Stimulated activated CD8-positive, alpha-beta memory T cell treated with anti-CD3 and anti-CD28 coated beads, Interleukin-15, amount 100 ng/mL, for 1 hour (primary cell): ENCODE measurements at regions not wholly inside any gene's neighbourhood (a gene's known extent, or its start where the extent isn't known, plus 50 kb on each side); places are given as distances from the start of the nearest gene placed in this dataset.

ENCODE experiments used
- DNase-seq: peaks from one replicate; pipeline ENCODE4 v3.0.0-alpha.2; 2020; ENCODE audit warnings: low read depth

DNA sequence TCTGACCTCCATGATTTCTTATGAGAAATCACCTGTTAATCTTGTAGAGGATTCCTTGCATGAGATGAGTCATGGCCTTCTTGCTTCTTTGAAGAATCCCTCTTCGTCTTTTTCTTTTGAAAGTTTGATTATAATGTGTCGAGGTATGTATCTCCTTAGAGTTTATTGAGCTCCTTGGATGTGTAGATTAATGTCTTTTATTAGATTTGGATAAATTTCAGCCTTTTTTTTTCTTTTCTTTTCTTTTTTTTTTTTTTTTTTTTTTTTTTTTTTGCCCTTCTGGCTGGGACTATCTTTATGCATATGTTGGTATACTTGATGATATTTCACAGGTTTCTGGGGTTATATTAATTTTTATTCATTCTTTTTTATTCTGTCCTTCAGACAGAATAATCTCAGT is 72.3 kb upstream of the ITGA4 start:
- no peak for DNase-seq

DNA sequence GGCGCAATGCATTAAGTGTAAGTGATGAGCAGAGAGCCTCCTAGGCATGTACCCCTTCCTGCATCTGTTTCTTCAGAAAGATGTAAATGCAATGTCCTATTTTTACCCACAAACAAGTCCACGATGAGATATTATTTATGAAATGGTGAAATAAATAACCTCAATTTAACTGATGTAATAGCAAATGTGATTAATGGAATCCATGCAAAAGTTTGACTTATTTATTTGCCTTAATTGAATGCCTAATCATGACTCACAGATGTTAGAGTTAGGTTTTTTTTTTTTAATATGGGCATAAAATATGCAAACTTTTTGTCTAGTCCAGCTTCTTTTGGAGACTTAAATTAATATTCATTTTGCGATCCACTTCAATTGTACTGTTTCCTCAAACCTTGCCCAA is 67.7 kb upstream of the ITGA4 start:
- no peak for DNase-seq

DNA sequence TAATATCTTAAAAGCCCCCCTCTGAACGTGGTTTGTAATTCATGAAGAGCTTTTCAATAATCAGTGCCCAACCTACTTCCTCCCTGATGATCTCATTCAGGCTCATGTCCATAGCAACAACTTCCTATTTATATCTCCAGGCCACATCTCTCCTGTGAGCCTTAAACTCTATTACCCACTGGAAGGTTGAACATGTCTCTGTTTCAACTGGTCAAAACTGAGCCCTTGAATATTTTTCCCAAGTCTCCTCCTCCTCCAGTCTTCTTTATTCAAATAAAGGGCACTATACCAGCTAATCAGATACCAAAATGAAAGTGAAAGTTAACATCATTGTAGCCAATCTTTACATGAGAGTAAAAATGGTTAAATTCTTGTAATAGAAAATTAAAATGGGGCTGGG is 63.7 kb upstream of the ITGA4 start:
- no peak for DNase-seq

DNA sequence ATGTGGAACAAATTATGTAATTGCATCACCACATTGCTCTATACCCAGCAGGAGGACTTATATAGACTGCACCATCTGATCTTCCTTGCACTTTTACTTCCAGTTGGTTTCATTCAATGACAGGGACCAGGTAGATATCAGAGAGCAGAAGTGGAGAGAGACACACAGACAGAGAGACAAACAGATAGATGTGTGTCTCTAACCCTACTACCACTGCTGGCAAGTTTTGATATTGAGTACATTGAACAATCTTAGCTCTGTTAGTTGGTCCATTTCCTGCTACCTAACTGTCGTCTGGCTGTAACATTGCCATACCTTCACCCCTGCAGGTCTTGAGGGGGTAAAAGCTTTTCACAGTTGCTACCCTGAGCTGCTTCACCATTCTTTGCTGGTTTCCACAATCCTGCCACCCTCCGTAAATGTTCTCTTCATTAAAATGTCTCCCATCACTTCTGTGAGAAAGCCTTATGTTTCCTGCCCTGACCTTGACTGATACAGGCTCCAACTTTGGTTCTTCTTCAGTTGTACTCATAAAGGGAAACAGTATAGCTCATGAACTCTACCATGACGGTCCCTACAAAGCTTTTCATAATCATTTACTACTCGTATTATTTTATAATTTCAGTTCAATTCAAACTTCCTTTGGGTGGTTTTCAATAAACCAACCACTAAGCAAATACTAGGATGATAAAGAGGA is 62.3 kb upstream of the ITGA4 start:
- no peak for DNase-seq

DNA sequence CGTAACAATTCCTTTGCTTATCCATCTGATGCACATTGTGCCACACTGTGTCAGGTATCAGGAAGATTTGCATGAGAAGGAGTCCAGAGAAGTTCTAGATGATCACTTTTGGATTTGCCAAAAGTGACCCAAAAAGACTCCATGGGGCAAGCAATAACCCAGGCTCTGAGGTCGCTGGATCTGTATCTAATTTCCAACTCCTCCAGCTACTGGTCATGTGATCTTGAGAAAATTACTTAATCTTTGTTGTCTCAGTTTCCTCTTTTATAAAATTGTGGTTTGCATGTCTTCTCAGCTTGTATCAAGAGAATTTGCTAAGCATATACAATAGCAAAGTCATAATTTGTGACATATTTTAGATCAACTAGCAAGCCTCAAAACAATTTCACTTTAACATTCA is 61.3 kb upstream of the ITGA4 start:
- no peak for DNase-seq

DNA sequence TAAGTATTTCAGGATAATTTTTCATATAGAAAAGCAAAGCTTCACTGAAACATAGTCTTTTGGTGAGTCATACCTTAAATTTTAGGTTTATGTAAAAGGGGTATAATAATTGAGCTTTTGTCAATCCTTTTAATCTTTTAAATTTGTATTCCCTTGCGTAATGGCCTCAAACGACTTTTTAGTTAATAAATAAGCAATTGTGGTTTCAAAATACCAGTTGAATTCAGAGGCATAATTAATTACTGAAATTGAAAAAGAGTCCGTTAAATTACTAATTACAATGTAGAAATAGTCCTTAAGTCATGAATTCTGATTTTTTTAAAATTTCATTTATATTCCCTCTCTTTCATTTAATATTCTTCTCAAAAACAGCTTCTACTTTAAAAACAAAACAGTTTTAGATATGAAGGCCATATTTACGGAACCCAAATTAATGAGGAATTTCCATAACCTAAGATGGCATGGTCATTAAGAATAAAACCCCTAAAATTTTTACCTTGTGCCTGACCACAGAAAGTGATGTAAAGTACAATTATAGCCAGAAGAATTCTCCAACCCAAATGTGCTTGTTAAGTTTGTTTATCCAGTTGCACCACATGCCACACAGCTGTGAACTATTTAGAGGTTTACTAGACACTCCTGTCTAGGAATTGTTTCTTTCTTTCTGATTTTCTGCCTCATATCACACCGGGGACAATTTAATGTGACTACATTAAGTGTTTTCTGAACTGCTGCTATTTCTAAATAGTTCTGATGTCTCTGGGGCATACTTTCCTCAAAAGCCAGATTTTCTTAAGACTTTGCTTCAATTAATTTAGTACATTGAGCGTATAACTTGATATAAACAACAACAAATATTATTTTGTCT is 60.7 kb upstream of the ITGA4 start:
- DNase-seq: no peak

DNA sequence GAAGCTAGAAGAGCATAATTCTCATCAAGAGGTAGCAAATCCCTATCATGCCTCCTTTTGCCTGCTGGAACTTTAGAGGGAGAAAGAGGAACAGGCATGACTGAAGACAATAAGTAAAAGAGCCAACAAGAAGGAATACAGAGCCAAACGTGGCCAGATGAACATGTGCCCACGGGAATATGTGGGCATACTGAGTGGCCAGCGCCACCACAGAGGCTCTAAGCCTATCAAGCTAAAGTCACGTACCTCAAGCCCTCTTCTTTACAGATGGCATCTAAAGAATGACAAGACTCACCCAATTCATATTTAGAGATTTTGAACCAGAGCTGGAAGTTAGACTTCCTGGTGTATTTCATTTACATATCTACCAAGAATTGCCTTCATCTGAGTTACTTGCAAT is 59.9 kb upstream of the ITGA4 start:
- DNase-seq: no peak

DNA sequence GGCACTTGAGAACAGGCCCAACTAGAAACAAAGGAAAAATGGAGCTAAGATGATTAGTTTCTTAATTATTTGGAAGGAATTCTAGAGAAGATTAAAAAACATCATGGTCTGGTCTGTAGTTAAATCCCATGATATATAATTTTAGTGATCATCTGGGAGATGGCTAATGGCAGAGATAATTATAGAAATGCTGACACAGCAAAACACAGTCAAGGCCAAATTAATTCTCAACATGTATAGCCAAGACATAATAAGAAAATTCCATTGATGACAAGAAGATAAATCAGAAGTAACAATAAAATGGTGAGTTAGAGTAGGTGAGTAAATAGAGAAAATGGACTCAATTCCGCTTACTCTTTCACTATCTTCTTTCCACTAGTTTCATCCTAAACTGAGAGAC is 59.2 kb upstream of the ITGA4 start:
- DNase-seq: no peak

DNA sequence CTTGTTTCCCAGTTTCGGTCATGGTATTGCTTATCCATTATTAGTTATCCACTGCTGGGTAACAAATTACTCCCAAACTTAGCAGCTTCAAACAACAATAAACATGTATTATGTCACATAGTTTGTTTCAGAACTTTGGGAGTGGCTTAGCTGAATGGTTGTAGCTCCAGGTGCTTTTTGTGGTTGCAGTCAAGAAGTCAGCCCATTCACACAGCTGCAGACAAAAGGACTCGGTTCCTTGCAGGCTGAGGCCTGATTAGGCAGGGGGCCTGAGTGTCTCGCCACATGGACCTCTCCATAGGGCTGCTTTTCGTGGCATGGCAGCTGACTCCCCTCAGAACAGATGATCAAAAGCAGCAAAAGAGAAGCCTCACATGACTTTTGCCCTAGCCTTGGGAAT is 58.2 kb upstream of the ITGA4 start:
- DNase-seq: no peak

DNA sequence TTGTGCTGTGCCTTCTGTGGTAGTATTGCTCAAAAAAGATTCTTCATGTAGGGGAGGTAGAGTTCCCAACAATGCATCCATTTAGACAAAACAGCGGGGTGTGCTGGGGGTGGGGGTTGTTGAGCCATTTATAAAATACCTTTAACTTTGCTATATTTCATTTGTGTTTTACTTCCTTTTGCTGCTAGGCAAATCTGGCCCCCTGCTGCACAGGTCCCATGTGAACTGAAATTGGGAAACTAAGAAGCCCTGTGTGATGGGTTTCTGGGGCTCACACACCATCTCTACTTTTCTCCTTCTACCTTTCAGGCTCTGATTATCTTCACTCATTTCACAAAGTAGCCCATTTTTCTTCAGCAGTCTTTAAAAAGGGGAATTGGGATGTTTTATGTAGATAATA is 52.7 kb upstream of the ITGA4 start:
- DNase-seq: no peak

DNA sequence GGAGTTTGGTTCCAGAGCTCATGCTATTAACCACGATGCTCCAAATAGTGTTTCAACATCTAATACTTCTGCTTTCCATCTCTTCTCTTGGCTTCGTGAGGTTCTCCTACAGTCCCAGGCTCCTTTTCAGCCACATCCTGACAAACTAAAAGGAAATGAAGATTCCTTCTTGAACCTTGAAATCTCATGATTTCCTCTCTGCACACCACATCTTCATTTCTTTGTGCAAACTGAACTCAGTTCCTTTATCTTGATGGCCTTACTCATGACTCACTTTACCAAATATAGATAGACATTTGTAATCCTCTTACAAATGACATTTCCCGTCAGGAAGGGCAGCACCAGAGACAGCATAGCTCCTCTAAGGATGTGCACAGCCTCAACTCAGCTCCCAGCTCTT is 50.0 kb upstream of the ITGA4 start:
- DNase-seq: no peak
